GM23338 (cell line): ENCODE measurements at regions not wholly inside any gene's neighbourhood (a gene's known extent, or its start where the extent isn't known, plus 50 kb on each side); places are given as distances from the start of the nearest gene placed in this dataset.
A peak's percentile ranks its signal among the peaks of the same experiment; 100 is the strongest.

Experiments used
- ATAC-seq: fragments of 200-7000 bp; cut with Tn5 transposase; 3 replicates; pipeline ENCODE4 v1.9.1; 2020
- DNase-seq: peaks from one replicate; pipeline ENCODE4 v3.0.0-alpha.2; 2015; ENCODE audit warnings: low spot score
- H2AFZ ChIP-seq: fragments of 200-600 bp; sonication (generic); 2 replicates; pipeline ENCODE4 v1.8.0; 2016; ENCODE audit warnings: antibody characterized with exemption, mild to moderate bottlenecking, moderate library complexity
- H3F3A ChIP-seq: fragments of 200-600 bp; sonication (generic); replicated peaks from 2 replicates; pipeline ENCODE4 v1.8.0; 2017; ENCODE audit warnings: antibody characterized with exemption, mixed run types, low read depth
- H3K27ac ChIP-seq: fragments of 200-600 bp; sonication (generic); 2 replicates; pipeline ENCODE4 v1.6.1; 2016; ENCODE audit warnings: low read depth
- H3K27me3 ChIP-seq: fragments of 200-600 bp; sonication (generic); 2 replicates; pipeline ENCODE4 v1.8.0; 2016; ENCODE audit warnings: mild to moderate bottlenecking, mixed run types, moderate library complexity; ENCODE audit not compliant: insufficient read depth
- H3K36me3 ChIP-seq: fragments of 200-600 bp; sonication (generic); 2 replicates; pipeline ENCODE4 v1.8.0; 2016; ENCODE audit warnings: mild to moderate bottlenecking; ENCODE audit not compliant: insufficient read depth
- H3K4me1 ChIP-seq: fragments of 200-600 bp; sonication (generic); 2 replicates; pipeline ENCODE4 v1.8.0; 2016; ENCODE audit warnings: mild to moderate bottlenecking, moderate library complexity; ENCODE audit not compliant: insufficient read depth
- H3K4me2 ChIP-seq: fragments of 200-600 bp; sonication (generic); 2 replicates; pipeline ENCODE4 v1.7.1; 2017; ENCODE audit warnings: mixed run types
- H3K4me3 ChIP-seq: fragments of 200-600 bp; sonication (generic); 2 replicates; pipeline ENCODE4 v1.6.1; 2016; ENCODE audit warnings: mixed run types
- H3K79me2 ChIP-seq: fragments of 200-600 bp; sonication (generic); replicated peaks from 2 replicates; pipeline ENCODE4 v1.8.0; 2017; ENCODE audit warnings: mild to moderate bottlenecking; ENCODE audit not compliant: insufficient read depth
- H3K9me2 ChIP-seq: fragments of 200-600 bp; sonication (generic); 2 replicates; pipeline ENCODE4 v1.8.0; 2017; ENCODE audit not compliant: insufficient read depth
- H4K20me1 ChIP-seq: fragments of 200-600 bp; sonication (generic); replicated peaks from 2 replicates; pipeline ENCODE4 v1.8.0; 2017; ENCODE audit warnings: mild to moderate bottlenecking; ENCODE audit not compliant: insufficient read depth
- H3K27ac Mint-ChIP-seq: 2 replicates; pipeline ENCODE4 v1.8.0; 2020; ENCODE audit warnings: inconsistent platforms, mild to moderate bottlenecking, moderate library complexity, mixed read lengths
- H3K27me3 Mint-ChIP-seq: 3 replicates; pipeline ENCODE4 v1.8.0; 2022; ENCODE audit warnings: low read depth, mild to moderate bottlenecking, moderate library complexity, mixed read lengths, inconsistent platforms; ENCODE audit not compliant: insufficient read depth, poor library complexity
- H3K36me3 Mint-ChIP-seq: 3 replicates; pipeline ENCODE4 v1.8.0; 2021; ENCODE audit warnings: low read depth, mild to moderate bottlenecking, inconsistent platforms, moderate library complexity, mixed read lengths
- H3K4me1 Mint-ChIP-seq: 3 replicates; pipeline ENCODE4 v1.8.0; 2020; ENCODE audit warnings: mild to moderate bottlenecking, inconsistent platforms, mixed read lengths
- H3K4me3 Mint-ChIP-seq: 3 replicates; pipeline ENCODE4 v1.8.0; 2021; ENCODE audit warnings: moderate library complexity, mild to moderate bottlenecking, inconsistent platforms, mixed read lengths
- H3K9me3 Mint-ChIP-seq: 3 replicates; pipeline ENCODE4 v1.8.0; 2020; ENCODE audit warnings: moderate library complexity, mild to moderate bottlenecking, inconsistent platforms, mixed read lengths
- CTCF ChIP-seq, 2 experiments: fragments of 200-600 bp in 1 of 2; sonication (generic) in 1 of 2; conservative IDR thresholded peaks; 2 replicates each; pipeline versions ENCODE4 v1.5.1 to v1.6.1; 2016 to 2017; ENCODE audit warnings: antibody characterized with exemption in 2 of 2, low read depth in 2 of 2, mild to moderate bottlenecking in 2 of 2, moderate library complexity in 1 of 2
- EZH2 ChIP-seq: fragments of 200-600 bp; sonication (generic); IDR thresholded peaks from one replicate; pipeline ENCODE4 v1.8.0; 2017; ENCODE audit warnings: antibody characterized with exemption, mild to moderate bottlenecking, low read depth; ENCODE audit not compliant: unreplicated experiment
- EZH2phosphoT487 ChIP-seq: fragments of 200-600 bp; sonication (generic); IDR thresholded peaks from one replicate; pipeline ENCODE4 v1.8.1; 2018; ENCODE audit warnings: antibody characterized with exemption; ENCODE audit not compliant: unreplicated experiment
- NANOG ChIP-seq: IDR thresholded peaks from 2 replicates; pipeline ENCODE4 v1.6.1; 2016; ENCODE audit warnings: antibody characterized with exemption, borderline replicate concordance
- POLR2AphosphoS5 ChIP-seq: IDR thresholded peaks from 2 replicates; pipeline ENCODE4 v1.6.1; 2016; ENCODE audit warnings: antibody characterized with exemption, low read depth
- REST ChIP-seq: IDR thresholded peaks from one replicate; pipeline ENCODE4 v1.6.1; 2018; ENCODE audit warnings: antibody characterized with exemption; ENCODE audit not compliant: unreplicated experiment
- ZNF114 ChIP-seq: fragments of 250-450 bp; sonication (Bioruptor Pico); IDR thresholded peaks from 2 replicates; pipeline ENCODE4 v1.5.0; 2020; ENCODE audit warnings: mild to moderate bottlenecking, moderate library complexity
- ZNF462 ChIP-seq: fragments of 250-450 bp; sonication (Bioruptor Pico); IDR thresholded peaks from 2 replicates; pipeline ENCODE4 v1.5.0; 2020; ENCODE audit warnings: mild to moderate bottlenecking, moderate library complexity

GRCh38 chr1:81264976-81265375, 535.8 kb upstream of the ADGRL2 start:
- Mint-ChIP-seq H3K27ac (peak overlapping the region; percentile 92; the same call in 1 of the 2 replicates), H3K9me3 (peaks cover 3% of the 10 kb centered on the region; the same call in 1 of the 3 replicates)

GRCh38 chr1:81259625-81260411, 540.9 kb upstream of the ADGRL2 start:
- DNase-seq = no peak
- no peak overlapping the region for H3K4me2 ChIP-seq
- H3K27ac Mint-ChIP-seq = no peak overlapping the region
- peaks cover 14% of the 10 kb centered on the region; the same call in 2 of the 3 replicates for H3K4me1 Mint-ChIP-seq
- H2AFZ ChIP-seq = no peak overlapping the region
- no peaks in the 10 kb centered on the region for H3K27me3 ChIP-seq
- H3K4me3 Mint-ChIP-seq = no peak overlapping the region
- peaks cover 29% of the 10 kb centered on the region for H3K4me1 ChIP-seq
- H3K79me2 ChIP-seq = no peaks in the 10 kb centered on the region
- TF ChIP-seq ZNF462 (CRISPR knock-in tag) (no peak), EZH2 (no peak), CTCF (conservative IDR thresholded peaks at IDR 0.05; ENCODE audit: low read depth in 2 of 2) (no peak), NANOG (no peak), REST (no peak), POLR2AphosphoS5 (no peak), EZH2phosphoT487 (no peak)
- H3K4me3 ChIP-seq = no peak overlapping the region
- no peaks in the 10 kb centered on the region for H3K36me3 ChIP-seq
- H3K36me3 Mint-ChIP-seq = peaks cover 17% of the 10 kb centered on the region; the same call in 2 of the 3 replicates
- H4K20me1 ChIP-seq = no peaks in the 10 kb centered on the region
- H3K27me3 Mint-ChIP-seq = peaks cover 5% of the 10 kb centered on the region
- no peak for ATAC-seq
- no peaks in the 10 kb centered on the region for H3F3A ChIP-seq
- H3K27ac ChIP-seq = no peak overlapping the region
- 0 out of 2 replicates have a peak, but pooled peaks cover 4% of the 10 kb centered on the region for H3K9me2 ChIP-seq
- H3K9me3 Mint-ChIP-seq = peaks cover 3% of the 10 kb centered on the region; the same call in 2 of the 3 replicates

More at GRCh38 chr1:81264976-81265375, 535.8 kb upstream of the ADGRL2 start:
- Histone ChIP-seq H3K4me3 (no peak overlapping the region), H3K79me2 (no peaks in the 10 kb centered on the region), H3K36me3 (no peaks in the 10 kb centered on the region), H3K27ac (peak overlapping the region; percentile 47; the same call in 1 of the 2 replicates), H4K20me1 (no peaks in the 10 kb centered on the region), H3K4me1 (peaks cover 45% of the 10 kb centered on the region), H3F3A (no peaks in the 10 kb centered on the region), H2AFZ (no peak overlapping the region), H3K27me3 (no peaks in the 10 kb centered on the region), H3K9me2 (no peaks in the 10 kb centered on the region), H3K4me2 (peak overlapping the region; percentile 22)
- TF ChIP-seq ZNF114 (CRISPR knock-in tag) = no peak
- TF ChIP-seq NANOG = peak; percentile 64
- H3K4me1 Mint-ChIP-seq = peaks cover 41% of the 10 kb centered on the region
- H3K4me3 Mint-ChIP-seq = no peak overlapping the region
- DNase-seq (peak; percentile 9), ATAC-seq (no peak)
- peaks cover 5% of the 10 kb centered on the region for H3K27me3 Mint-ChIP-seq
- peaks cover 5% of the 10 kb centered on the region; the same call in 1 of the 3 replicates for H3K36me3 Mint-ChIP-seq
